SU-DHL-6 (cell line): ENCODE measurements at regions not wholly inside any gene's neighbourhood (a gene's known extent, or its start where the extent isn't known, plus 50 kb on each side); places are given as distances from the start of the nearest gene placed in this dataset.
"Not testable (repeated sequence)": the region's sequence is repeated elsewhere in the genome, so short reads cannot be mapped to it uniquely, and the experiment has no call there.

Experiments
- EZH2phosphoT487 ChIP-seq: fragments of 200-600 bp; sonication (generic), shearing (Covaris generic); conservative IDR thresholded peaks from 2 replicates; pipeline ENCODE4 v1.6.1; 2018; ENCODE audit warnings: mild to moderate bottlenecking, antibody characterized with exemption, low read length, moderate library complexity, mixed read lengths
- TF ChIP-seq, protein P1 (sequence below): fragments of 200-600 bp; sonication (generic); IDR thresholded peaks from one replicate; pipeline ENCODE4 v1.5.1; 2017; ENCODE audit warnings: antibody characterized with exemption, mild to moderate bottlenecking, low read length, moderate library complexity; ENCODE audit not compliant: insufficient read depth, poor library complexity, severe bottlenecking

DNA sequence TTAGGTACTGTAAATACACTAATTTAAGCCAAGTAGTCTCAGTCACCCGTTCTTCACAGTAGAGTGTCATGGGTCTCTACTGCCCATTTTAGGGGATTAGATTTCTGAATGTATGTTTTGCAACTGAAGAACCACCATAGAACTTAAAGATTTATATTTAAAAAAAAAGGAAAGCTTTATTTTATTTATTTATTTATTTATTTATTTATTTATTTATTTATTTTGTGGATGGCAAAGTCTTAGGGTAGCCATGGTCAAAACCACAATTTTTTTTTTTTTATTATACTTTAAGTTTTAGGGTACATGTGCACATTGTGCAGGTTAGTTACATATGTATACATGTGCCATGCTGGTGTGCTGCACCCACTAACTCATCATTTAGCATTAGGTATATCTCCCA is 960.4 kb upstream of the COX7C start:
- TF ChIP-seq, protein P1, sequence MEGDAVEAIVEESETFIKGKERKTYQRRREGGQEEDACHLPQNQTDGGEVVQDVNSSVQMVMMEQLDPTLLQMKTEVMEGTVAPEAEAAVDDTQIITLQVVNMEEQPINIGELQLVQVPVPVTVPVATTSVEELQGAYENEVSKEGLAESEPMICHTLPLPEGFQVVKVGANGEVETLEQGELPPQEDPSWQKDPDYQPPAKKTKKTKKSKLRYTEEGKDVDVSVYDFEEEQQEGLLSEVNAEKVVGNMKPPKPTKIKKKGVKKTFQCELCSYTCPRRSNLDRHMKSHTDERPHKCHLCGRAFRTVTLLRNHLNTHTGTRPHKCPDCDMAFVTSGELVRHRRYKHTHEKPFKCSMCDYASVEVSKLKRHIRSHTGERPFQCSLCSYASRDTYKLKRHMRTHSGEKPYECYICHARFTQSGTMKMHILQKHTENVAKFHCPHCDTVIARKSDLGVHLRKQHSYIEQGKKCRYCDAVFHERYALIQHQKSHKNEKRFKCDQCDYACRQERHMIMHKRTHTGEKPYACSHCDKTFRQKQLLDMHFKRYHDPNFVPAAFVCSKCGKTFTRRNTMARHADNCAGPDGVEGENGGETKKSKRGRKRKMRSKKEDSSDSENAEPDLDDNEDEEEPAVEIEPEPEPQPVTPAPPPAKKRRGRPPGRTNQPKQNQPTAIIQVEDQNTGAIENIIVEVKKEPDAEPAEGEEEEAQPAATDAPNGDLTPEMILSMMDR: not testable (repeated sequence)
- TF ChIP-seq EZH2phosphoT487: not testable (repeated sequence)
